ENCODE measurements at regions not wholly inside any gene's neighbourhood (a gene's known extent, or its start where the extent isn't known, plus 50 kb on each side); places are given as distances from the start of the nearest gene placed in this dataset.

- no peak overlapping the region for H3K4me3 ChIP-seq (ENCODE audit: low read length)
- H3K27ac Mint-ChIP-seq, result no peak overlapping the region
- H3K4me1 Mint-ChIP-seq, result no peaks in the 10 kb centered on the region
- ATAC-seq (no peak), DNase-seq (no peak)
- WGBS (ENCODE audit: insufficient coverage), result 63% methylated on average over 2 of the region's 2 CpGs
- no peaks in the 10 kb centered on the region for H3K36me3 Mint-ChIP-seq
- H3K4me3 Mint-ChIP-seq, result no peak overlapping the region
- no peaks in the 10 kb centered on the region for H3K27me3 ChIP-seq (ENCODE audit: control insufficient read depth, insufficient read depth, low read length)
- no peaks in the 10 kb centered on the region for H3K4me1 ChIP-seq (ENCODE audit: control insufficient read depth, insufficient read depth, low read length)
- intact Hi-C loops (cut with micrococcal nuclease), result no loop called here
- H3K27ac ChIP-seq (ENCODE audit: low read length), result no peak overlapping the region
- peaks cover 0 to 3% of the 10 kb centered on the region in 2 donors for H3K9me3 Mint-ChIP-seq
- no peaks in the 10 kb centered on the region for H3K36me3 ChIP-seq (ENCODE audit: control insufficient read depth, insufficient read depth, low read length)
- no peak for TF ChIP-seq CTCF (IDR thresholded peaks at IDR 0.05)
- peaks cover 3 to 30% of the 10 kb centered on the region in 2 donors for H3K27me3 Mint-ChIP-seq (ENCODE audit: low read depth in 2 of 2)
- H3K9me3 ChIP-seq (ENCODE audit: control insufficient read depth, insufficient read depth, low read length), result peaks cover 2% of the 10 kb centered on the region
Observed at GRCh38 chr18:61658431-61658830, 234.4 kb downstream of the RNF152 start.

- H3K4me3 Mint-ChIP-seq, result no peak overlapping the region
- Histone ChIP-seq H3K36me3 (ENCODE audit: control insufficient read depth, insufficient read depth, low read length) (no peaks in the 10 kb centered on the region), H3K4me1 (ENCODE audit: control insufficient read depth, insufficient read depth, low read length) (no peaks in the 10 kb centered on the region), H3K9me3 (ENCODE audit: control insufficient read depth, insufficient read depth, low read length) (peaks cover 2% of the 10 kb centered on the region), H3K27me3 (ENCODE audit: control insufficient read depth, insufficient read depth, low read length) (no peaks in the 10 kb centered on the region), H3K27ac (ENCODE audit: low read length) (no peak overlapping the region), H3K4me3 (ENCODE audit: low read length) (no peak overlapping the region)
- no peaks in the 10 kb centered on the region for H3K36me3 Mint-ChIP-seq
- no peak for TF ChIP-seq CTCF (IDR thresholded peaks at IDR 0.05)
- 94% methylated on average over 2 of the region's 3 CpGs for WGBS (ENCODE audit: insufficient coverage)
- ATAC-seq (no peak), DNase-seq (no peak)
- no peaks in the 10 kb centered on the region for H3K4me1 Mint-ChIP-seq
- no peak overlapping the region for H3K27ac Mint-ChIP-seq
- H3K9me3 Mint-ChIP-seq, result peaks cover 0 to 3% of the 10 kb centered on the region in 2 donors
- intact Hi-C loops (cut with micrococcal nuclease), result no loop called here
- H3K27me3 Mint-ChIP-seq (ENCODE audit: low read depth in 2 of 2), result peaks cover 0 to 29% of the 10 kb centered on the region in 2 donors
Observed at GRCh38 chr18:61657066-61657732, 235.6 kb downstream of the RNF152 start.

- H3K27me3 Mint-ChIP-seq (ENCODE audit: low read depth in 2 of 2), result peaks cover 0 to 23% of the 10 kb centered on the region in 2 donors
- no peaks in the 10 kb centered on the region for H3K9me3 ChIP-seq (ENCODE audit: control insufficient read depth, insufficient read depth, low read length)
- DNase-seq (no peak), ATAC-seq (no peak)
- H3K36me3 ChIP-seq (ENCODE audit: control insufficient read depth, insufficient read depth, low read length), result no peaks in the 10 kb centered on the region
- H3K27me3 ChIP-seq (ENCODE audit: control insufficient read depth, insufficient read depth, low read length), result no peaks in the 10 kb centered on the region
- H3K36me3 Mint-ChIP-seq, result no peaks in the 10 kb centered on the region
- TF ChIP-seq CTCF (IDR thresholded peaks at IDR 0.05), result no peak
- H3K27ac ChIP-seq (ENCODE audit: low read length), result no peak overlapping the region
- no peaks in the 10 kb centered on the region for H3K4me1 ChIP-seq (ENCODE audit: control insufficient read depth, insufficient read depth, low read length)
- WGBS (ENCODE audit: insufficient coverage), result 76% methylated on average over 2 of the region's 2 CpGs
- no peaks in the 10 kb centered on the region for H3K4me1 Mint-ChIP-seq
- no peak overlapping the region for H3K4me3 Mint-ChIP-seq
- peaks cover 0 to 2% of the 10 kb centered on the region in 2 donors for H3K9me3 Mint-ChIP-seq
- no peak overlapping the region for H3K27ac Mint-ChIP-seq
- H3K4me3 ChIP-seq (ENCODE audit: low read length), result no peak overlapping the region
- intact Hi-C loops (cut with micrococcal nuclease), result no loop called here
Observed at GRCh38 chr18:61655630-61656029, 237.2 kb downstream of the RNF152 start.

All from natural killer cell (primary cell).